ENCODE measurements at regions not wholly inside any gene's neighbourhood (a gene's known extent, or its start where the extent isn't known, plus 50 kb on each side); places are given as distances from the start of the nearest gene placed in this dataset.

- TF ChIP-seq CTCF (IDR thresholded peaks at IDR 0.05) (no peak), EZH2 (IDR thresholded peaks at IDR 0.05) (no peak), EZH2phosphoT487 (IDR thresholded peaks at IDR 0.05) (no peak)
Observed at GRCh38 chr18:60311676-60312360, 60.8 kb downstream of the MC4R start.
